ENCODE measurements at regions not wholly inside any gene's neighbourhood (a gene's known extent, or its start where the extent isn't known, plus 50 kb on each side); places are given as distances from the start of the nearest gene placed in this dataset.

- Histone ChIP-seq H3K27ac (ENCODE audit: insufficient read depth, low read length) (no peak overlapping the region), H4K8ac (ENCODE audit: low read depth in 2 of 2, low read length in 2 of 2) (no peak overlapping the region), H3K18ac (ENCODE audit: low read depth, low read length) (no peak overlapping the region), H3K79me1 (ENCODE audit: low read depth in 1 of 2, low read length in 2 of 2) (no peaks in the 10 kb centered on the region), H3K4ac (ENCODE audit: low read depth, low read length) (no peak overlapping the region), H2AFZ (replicated peaks; ENCODE audit: low read length, poor library complexity) (no peak overlapping the region), H2AK9ac (replicated peaks; ENCODE audit: low read depth, low read length, poor library complexity) (no peak overlapping the region), H2BK20ac (ENCODE audit: low read depth, low read length) (no peak overlapping the region), H4K91ac (ENCODE audit: insufficient read depth, low read depth, low read length) (no peak overlapping the region), H2BK120ac (ENCODE audit: low read depth, low read length) (no peak overlapping the region), H3K9me1 (ENCODE audit: insufficient read depth, low read length) (no peaks in the 10 kb centered on the region), H4K5ac (ENCODE audit: low read depth, low read length) (no peak overlapping the region), H4K20me1 (ENCODE audit: insufficient read depth, low read length) (no peaks in the 10 kb centered on the region), H3K27me3 (ENCODE audit: control insufficient read depth, insufficient read depth, low read length) (no peaks in the 10 kb centered on the region), H3K36me3 (ENCODE audit: control insufficient read depth, insufficient read depth, low read length) (no peaks in the 10 kb centered on the region), H2BK15ac (ENCODE audit: low read depth, low read length) (no peak overlapping the region), H3K14ac (replicated peaks; ENCODE audit: low read depth, low read length) (no peak overlapping the region), H3K4me2 (ENCODE audit: low read depth, low read length) (no peak overlapping the region), H2BK5ac (ENCODE audit: low read depth, low read length, poor library complexity, severe bottlenecking) (no peak overlapping the region), H3K9me3 (ENCODE audit: control insufficient read depth, insufficient read depth, low read length) (peaks cover 12% of the 10 kb centered on the region), H3K23ac (ENCODE audit: low read depth, low read length) (no peak overlapping the region), H2AK5ac (ENCODE audit: low read depth, low read length) (no peak overlapping the region), H3K56ac (ENCODE audit: extremely low read depth, insufficient read depth, low read length) (no peak overlapping the region), H3K4me3 (ENCODE audit: insufficient read depth, low read depth, low read length) (no peak overlapping the region), H3K9ac (ENCODE audit: low read depth, low read length) (no peak overlapping the region), H3K4me1 (ENCODE audit: control insufficient read depth, insufficient read depth, low read length) (no peaks in the 10 kb centered on the region)
- no peak for TF ChIP-seq POLR2A (IDR thresholded peaks at IDR 0.05; ENCODE audit: low read depth, low read length)
- TF ChIP-seq RAD21 (IDR thresholded peaks at IDR 0.05; ENCODE audit: low read length) = no peak
- peak; percentile 33; the same call in 1 of the 2 replicates for TF ChIP-seq FOS (IDR thresholded peaks at IDR 0.05; ENCODE audit: low read depth, low read length)
- DNase-seq = peak; percentile 33
- intact Hi-C loops (cut with micrococcal nuclease) (no loop called here), dilution Hi-C loops (cut with HindIII; ENCODE audit: low sequenced_read_pairs, unreplicated experiment) (no loop called here), in situ Hi-C loops (cut with MboI; ENCODE audit: low sequenced_read_pairs) (no loop called here)
- no TSS peak for BruUV-seq (replicated peaks)
- ChIA-PET POLR2A (ENCODE audit: unreplicated experiment) (no interaction called here), CTCF (no interaction called here)
- ATAC-seq (ENCODE audit: low read depth) = no peak
- no CpG with 5 or more reads among the region's 3 CpGs for WGBS, 2 experiments (ENCODE audit: extremely low coverage in 2 of 2, insufficient read length in 1 of 2)
These were observed 368.6 kb upstream of the CCDC196 start for GRCh38 chr14:66117600-66117999.
